DOHH2 (cell line): ENCODE measurements at regions not wholly inside any gene's neighbourhood (a gene's known extent, or its start where the extent isn't known, plus 50 kb on each side); places are given as distances from the start of the nearest gene placed in this dataset.

ENCODE experiments used
- CTCF ChIP-seq: fragments of 200-600 bp; sonication (generic); IDR thresholded peaks from one replicate; pipeline ENCODE4 v1.5.1; 2014; ENCODE audit warnings: antibody characterized with exemption, mild to moderate bottlenecking, low read depth, low read length; ENCODE audit not compliant: poor library complexity, severe bottlenecking
- EZH2phosphoT487 ChIP-seq: fragments of 200-600 bp; sonication (generic); IDR thresholded peaks from 2 replicates; pipeline ENCODE4 v1.6.1; 2017; ENCODE audit warnings: borderline replicate concordance, mild to moderate bottlenecking, antibody characterized with exemption, low read length, moderate library complexity, mixed read lengths

- TF ChIP-seq CTCF (no peak), EZH2phosphoT487 (no peak)
Measured at GRCh38 chr14:98591161-98591560, 680.8 kb downstream of the BCL11B start.
